Thyroid gland (tissue), 4 donors: ENCODE measurements at regions not wholly inside any gene's neighbourhood (a gene's known extent, or its start where the extent isn't known, plus 50 kb on each side); places are given as distances from the start of the nearest gene placed in this dataset.

Source experiments
- POLR2A ChIP-seq, 2 donors: fragments of 450-650 bp; IDR thresholded peaks; one replicate each; pipeline ENCODE4 v1.6.1; 2017; ENCODE audit warnings: antibody characterized with exemption in 2 of 2, mild to moderate bottlenecking in 2 of 2, moderate library complexity in 1 of 2
- TF ChIP-seq, protein P1 (sequence below), 6 experiments: fragments of 200-600 bp in 3 of 6; fragments of 450-650 bp in 3 of 6; sonication (generic) in 3 of 6; IDR thresholded peaks; one replicate each; pipeline ENCODE4 v1.5.1; 2016 to 2019; ENCODE audit warnings: antibody characterized with exemption in 6 of 6, mild to moderate bottlenecking in 2 of 6, inconsistent platforms in 1 of 6, moderate library complexity in 1 of 6

DNA sequence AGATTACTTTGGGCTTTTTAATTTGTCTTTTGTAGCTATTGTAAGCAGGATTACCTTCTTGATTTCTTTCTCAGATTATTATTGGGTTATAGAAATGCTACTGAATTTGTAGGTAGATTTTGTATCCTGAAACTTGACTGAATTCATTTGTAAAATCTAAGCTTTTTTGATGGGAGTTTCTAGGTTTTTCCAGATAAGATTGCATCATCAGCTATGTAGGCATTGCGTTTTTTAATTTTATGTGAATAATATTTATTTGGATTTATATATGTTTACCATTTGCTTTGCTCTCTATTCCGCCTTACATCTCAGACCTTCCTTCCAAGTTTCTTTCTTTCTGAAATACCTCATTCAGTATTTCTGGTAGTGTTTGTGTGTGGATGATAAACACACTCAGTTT is 351.7 kb upstream of the ANKRD30A start:
- TF ChIP-seq, protein P1, sequence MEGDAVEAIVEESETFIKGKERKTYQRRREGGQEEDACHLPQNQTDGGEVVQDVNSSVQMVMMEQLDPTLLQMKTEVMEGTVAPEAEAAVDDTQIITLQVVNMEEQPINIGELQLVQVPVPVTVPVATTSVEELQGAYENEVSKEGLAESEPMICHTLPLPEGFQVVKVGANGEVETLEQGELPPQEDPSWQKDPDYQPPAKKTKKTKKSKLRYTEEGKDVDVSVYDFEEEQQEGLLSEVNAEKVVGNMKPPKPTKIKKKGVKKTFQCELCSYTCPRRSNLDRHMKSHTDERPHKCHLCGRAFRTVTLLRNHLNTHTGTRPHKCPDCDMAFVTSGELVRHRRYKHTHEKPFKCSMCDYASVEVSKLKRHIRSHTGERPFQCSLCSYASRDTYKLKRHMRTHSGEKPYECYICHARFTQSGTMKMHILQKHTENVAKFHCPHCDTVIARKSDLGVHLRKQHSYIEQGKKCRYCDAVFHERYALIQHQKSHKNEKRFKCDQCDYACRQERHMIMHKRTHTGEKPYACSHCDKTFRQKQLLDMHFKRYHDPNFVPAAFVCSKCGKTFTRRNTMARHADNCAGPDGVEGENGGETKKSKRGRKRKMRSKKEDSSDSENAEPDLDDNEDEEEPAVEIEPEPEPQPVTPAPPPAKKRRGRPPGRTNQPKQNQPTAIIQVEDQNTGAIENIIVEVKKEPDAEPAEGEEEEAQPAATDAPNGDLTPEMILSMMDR (IDR thresholded peaks at IDR 0.05), result no peak
- TF ChIP-seq POLR2A (IDR thresholded peaks at IDR 0.05), result no peak
